ENCODE measurements at regions not wholly inside any gene's neighbourhood (a gene's known extent, or its start where the extent isn't known, plus 50 kb on each side); places are given as distances from the start of the nearest gene placed in this dataset.
A peak's percentile ranks its signal among the peaks of the same experiment; 100 is the strongest.

- DNase-seq: no peak
- no peaks in the 10 kb centered on the region for H3K36me3 ChIP-seq (ENCODE audit: low read depth, missing control alignments)
- TF ChIP-seq CTCF (IDR thresholded peaks at IDR 0.05): no peak
- TF ChIP-seq POLR2A (IDR thresholded peaks at IDR 0.05): no peak
- no peaks in the 10 kb centered on the region for H3K27me3 ChIP-seq
- H3K9me3 ChIP-seq: no peaks in the 10 kb centered on the region
- no peak overlapping the region for H3K4me3 ChIP-seq
- 92 to 95% methylated on average over 1 of the region's 1 CpG for WGBS, 2 donors
- intact Hi-C loops (cut with DNase I; ENCODE audit: low total_unique reads): no loop called here
- no peak overlapping the region for H3K27ac ChIP-seq
- H3K4me1 ChIP-seq: no peaks in the 10 kb centered on the region
Observed at GRCh38 chr2:150307258-150307657, 180.2 kb downstream of the RND3 start.

GRCh38 chr2:150303281-150303680 is 184.2 kb downstream of the RND3 start:
- intact Hi-C loops (cut with DNase I; ENCODE audit: low total_unique reads): no loop called here
- no peak for DNase-seq
- 90 to 100% methylated on average over 1 of the region's 1 CpG for WGBS, 2 donors
- TF ChIP-seq POLR2A (IDR thresholded peaks at IDR 0.05): no peak
- H3K27me3 ChIP-seq: no peaks in the 10 kb centered on the region
- no peak overlapping the region for H3K4me3 ChIP-seq
- no peaks in the 10 kb centered on the region for H3K36me3 ChIP-seq (ENCODE audit: low read depth, missing control alignments)
- H3K9me3 ChIP-seq: no peaks in the 10 kb centered on the region
- H3K27ac ChIP-seq: no peak overlapping the region
- no peaks in the 10 kb centered on the region for H3K4me1 ChIP-seq

GRCh38 chr2:150298571-150299305 is 188.7 kb downstream of the RND3 start:
- Histone ChIP-seq H3K4me3 (no peak overlapping the region), H3K27ac (no peak overlapping the region), H3K9me3 (no peaks in the 10 kb centered on the region), H3K4me1 (peaks cover 4% of the 10 kb centered on the region), H3K36me3 (ENCODE audit: low read depth, missing control alignments) (no peaks in the 10 kb centered on the region), H3K27me3 (no peaks in the 10 kb centered on the region)
- no peak for TF ChIP-seq CTCF (IDR thresholded peaks at IDR 0.05)
- no peak for TF ChIP-seq POLR2A (IDR thresholded peaks at IDR 0.05)
- 83 to 88% methylated on average over 3 of the region's 3 CpGs for WGBS, 2 donors
- intact Hi-C loops (cut with DNase I; ENCODE audit: low total_unique reads): no loop called here
- DNase-seq: no peak

GRCh38 chr2:150296770-150297546 is 190.5 kb downstream of the RND3 start:
- DNase-seq: peak; percentile 43
- H3K9me3 ChIP-seq: no peaks in the 10 kb centered on the region
- H3K36me3 ChIP-seq (ENCODE audit: low read depth, missing control alignments): no peaks in the 10 kb centered on the region
- peaks cover 4% of the 10 kb centered on the region for H3K4me1 ChIP-seq
- intact Hi-C loops (cut with DNase I; ENCODE audit: low total_unique reads): no loop called here
- no peaks in the 10 kb centered on the region for H3K27me3 ChIP-seq
- TF ChIP-seq POLR2A (IDR thresholded peaks at IDR 0.05): no peak
- no peak for TF ChIP-seq CTCF (IDR thresholded peaks at IDR 0.05)
- no peak overlapping the region for H3K27ac ChIP-seq
- H3K4me3 ChIP-seq: no peak overlapping the region

GRCh38 chr2:150295544-150295943 is 191.9 kb downstream of the RND3 start:
- DNase-seq: no peak
- H3K9me3 ChIP-seq: no peaks in the 10 kb centered on the region
- peaks cover 4% of the 10 kb centered on the region for H3K4me1 ChIP-seq
- no peak overlapping the region for H3K4me3 ChIP-seq
- H3K27ac ChIP-seq: no peak overlapping the region
- no peaks in the 10 kb centered on the region for H3K36me3 ChIP-seq (ENCODE audit: low read depth, missing control alignments)
- TF ChIP-seq POLR2A (IDR thresholded peaks at IDR 0.05) (no peak), CTCF (IDR thresholded peaks at IDR 0.05) (no peak)
- no peaks in the 10 kb centered on the region for H3K27me3 ChIP-seq
- intact Hi-C loops (cut with DNase I; ENCODE audit: low total_unique reads): no loop called here
- 93 to 97% methylated on average over 2 of the region's 2 CpGs for WGBS, 2 donors
